ENCODE measurements at regions not wholly inside any gene's neighbourhood (a gene's known extent, or its start where the extent isn't known, plus 50 kb on each side); places are given as distances from the start of the nearest gene placed in this dataset.

- TF ChIP-seq CTCF (IDR thresholded peaks at IDR 0.05; ENCODE audit: extremely low read depth in 1 of 2, insufficient read depth in 1 of 2, low read depth in 1 of 2, low read length in 2 of 2) (no peak), POLR2A (IDR thresholded peaks at IDR 0.05; ENCODE audit: low read depth, low read length) (no peak), POLR2AphosphoS5 (IDR thresholded peaks at IDR 0.05; ENCODE audit: insufficient read depth, low read depth, low read length) (no peak), EZH2 (IDR thresholded peaks at IDR 0.05; ENCODE audit: borderline replicate concordance, low read depth, low read length, severe bottlenecking) (no peak), JUN (IDR thresholded peaks at IDR 0.05; ENCODE audit: borderline replicate concordance, insufficient read depth, insufficient read length, low read depth) (no peak), MAX (IDR thresholded peaks at IDR 0.05; ENCODE audit: insufficient read depth, insufficient read length) (no peak)
These were observed 147.5 kb upstream of the FBXL17 start for GRCh38 chr5:108529381-108529780.

Measured in endothelial cell of umbilical vein (primary cell).